ENCODE measurements at regions not wholly inside any gene's neighbourhood (a gene's known extent, or its start where the extent isn't known, plus 50 kb on each side); places are given as distances from the start of the nearest gene placed in this dataset.

- peaks cover 0 to 4% (median 0%) of the 10 kb centered on the region in 4 donors for H3K4me1 ChIP-seq
- no peaks in the 10 kb centered on the region for H3K9me3 ChIP-seq
- no peak for DNase-seq
- H3K4me3 ChIP-seq, result no peak overlapping the region
- no peak for TF ChIP-seq CTCF (IDR thresholded peaks at IDR 0.05)
- no peak for TF ChIP-seq POLR2AphosphoS5 (IDR thresholded peaks at IDR 0.05)
- TF ChIP-seq POLR2A (IDR thresholded peaks at IDR 0.05), result no peak
- TF ChIP-seq EP300 (IDR thresholded peaks at IDR 0.05), result no peak
- H3K27me3 ChIP-seq, result no peaks in the 10 kb centered on the region
- no peak for ATAC-seq (ENCODE audit: low FRiP score in 2 of 2)
- 65 to 88% methylated on average over 3 of the region's 3 CpGs for WGBS, 2 donors
- no peak overlapping the region for H3K27ac ChIP-seq
- no peaks in the 10 kb centered on the region for H3K36me3 ChIP-seq
Measured at GRCh38 chr12:24553259-24553658, 395.6 kb downstream of the BCAT1 start.

- Histone ChIP-seq H3K4me1 (peaks cover 0 to 4% (median 0%) of the 10 kb centered on the region in 4 donors), H3K9me3 (no peaks in the 10 kb centered on the region), H3K27me3 (no peaks in the 10 kb centered on the region), H3K27ac (no peak overlapping the region), H3K36me3 (no peaks in the 10 kb centered on the region), H3K4me3 (peak overlapping the region in 3 of 4 donors; percentile 2 to 28 (median 20))
- DNase-seq (no peak), ATAC-seq (ENCODE audit: low FRiP score in 2 of 2) (no peak)
- TF ChIP-seq CTCF (IDR thresholded peaks at IDR 0.05) (no peak), POLR2A (IDR thresholded peaks at IDR 0.05) (no peak), POLR2AphosphoS5 (IDR thresholded peaks at IDR 0.05) (no peak), EP300 (IDR thresholded peaks at IDR 0.05) (no peak)
- WGBS, 2 donors, result 42 to 50% methylated on average over 10 of the region's 10 CpGs
Measured at GRCh38 chr12:24551163-24551786, 397.6 kb downstream of the BCAT1 start.

GRCh38 chr12:24550609-24551008 lies 398.3 kb downstream of the BCAT1 start:
- Histone ChIP-seq H3K9me3 (no peaks in the 10 kb centered on the region), H3K36me3 (no peaks in the 10 kb centered on the region), H3K4me1 (peaks cover 0 to 4% (median 0%) of the 10 kb centered on the region in 4 donors), H3K4me3 (no peak overlapping the region), H3K27me3 (no peaks in the 10 kb centered on the region), H3K27ac (no peak overlapping the region)
- DNase-seq (no peak), ATAC-seq (ENCODE audit: low FRiP score in 2 of 2) (no peak)
- WGBS, 2 donors, result 58 to 80% methylated on average over 1 of the region's 1 CpG
- TF ChIP-seq EP300 (IDR thresholded peaks at IDR 0.05), result no peak
- TF ChIP-seq POLR2A (IDR thresholded peaks at IDR 0.05), result no peak
- TF ChIP-seq POLR2AphosphoS5 (IDR thresholded peaks at IDR 0.05), result no peak
- no peak for TF ChIP-seq CTCF (IDR thresholded peaks at IDR 0.05)

GRCh38 chr12:24546661-24547060 lies 402.2 kb downstream of the BCAT1 start:
- Histone ChIP-seq H3K4me3 (no peak overlapping the region), H3K4me1 (peaks cover 0 to 4% (median 0%) of the 10 kb centered on the region in 4 donors), H3K9me3 (no peaks in the 10 kb centered on the region), H3K27ac (no peak overlapping the region), H3K36me3 (no peaks in the 10 kb centered on the region), H3K27me3 (no peaks in the 10 kb centered on the region)
- no peak for DNase-seq
- 73 to 93% methylated on average over 2 of the region's 2 CpGs for WGBS, 2 donors
- TF ChIP-seq CTCF (IDR thresholded peaks at IDR 0.05), result no peak
- TF ChIP-seq POLR2A (IDR thresholded peaks at IDR 0.05), result no peak
- TF ChIP-seq POLR2AphosphoS5 (IDR thresholded peaks at IDR 0.05), result no peak
- TF ChIP-seq EP300 (IDR thresholded peaks at IDR 0.05), result no peak
- no peak for ATAC-seq (ENCODE audit: low FRiP score in 2 of 2)

- DNase-seq (no peak), ATAC-seq (ENCODE audit: low FRiP score in 2 of 2) (no peak)
- no peaks in the 10 kb centered on the region for H3K36me3 ChIP-seq
- no peak for TF ChIP-seq POLR2AphosphoS5 (IDR thresholded peaks at IDR 0.05)
- no peak for TF ChIP-seq EP300 (IDR thresholded peaks at IDR 0.05)
- no peak for TF ChIP-seq POLR2A (IDR thresholded peaks at IDR 0.05)
- no peak for TF ChIP-seq CTCF (IDR thresholded peaks at IDR 0.05)
- H3K27ac ChIP-seq, result no peak overlapping the region
- H3K27me3 ChIP-seq, result no peaks in the 10 kb centered on the region
- H3K9me3 ChIP-seq, result no peaks in the 10 kb centered on the region
- no peak overlapping the region for H3K4me3 ChIP-seq
- peaks cover 0 to 4% (median 0%) of the 10 kb centered on the region in 4 donors for H3K4me1 ChIP-seq
- WGBS, 2 donors, result 74 to 83% methylated on average over 2 of the region's 2 CpGs
Measured at GRCh38 chr12:24546084-24546483, 402.8 kb downstream of the BCAT1 start.

All from upper lobe of left lung (tissue), 6 donors.